ENCODE measurements at regions not wholly inside any gene's neighbourhood (a gene's known extent, or its start where the extent isn't known, plus 50 kb on each side); places are given as distances from the start of the nearest gene placed in this dataset.
"Not testable (repeated sequence)": the region's sequence is repeated elsewhere in the genome, so short reads cannot be mapped to it uniquely, and the experiment has no call there.

GRCh38 chr6:5831219-5831862 lies 175.4 kb downstream of the NRN1 start:
- TF ChIP-seq CTCF (IDR thresholded peaks at IDR 0.05; ENCODE audit: poor library complexity); EZH2 (IDR thresholded peaks at IDR 0.05; ENCODE audit: borderline replicate concordance): not testable (repeated sequence)
